Activated CD4-positive, alpha-beta memory T cell treated with anti-CD3 and anti-CD28 coated beads, Interleukin-2, amount 10 ng/mL, durations not matched to agents 7 days and 5 days (primary cell): ENCODE measurements at regions not wholly inside any gene's neighbourhood (a gene's known extent, or its start where the extent isn't known, plus 50 kb on each side); places are given as distances from the start of the nearest gene placed in this dataset.

Experiments
- CTCF ChIA-PET: fragments of 350-600 bp; sonication (Branson Sonifier 250); formaldehyde crosslinking; loops from one replicate; lab custom pipeline; 2021; ENCODE audit warnings: antibody characterized with exemption, inconsistent platforms; lab: Charles Lee
- POLR2A ChIA-PET: fragments of 350-600 bp; sonication (Branson Sonifier 250); formaldehyde crosslinking; loops from one replicate; lab custom pipeline; 2021; ENCODE audit warnings: antibody characterized with exemption; lab: Charles Lee
- DNase-seq: peaks from one replicate; pipeline ENCODE4 v3.0.0-alpha.2; 2020
- H3K27ac Mint-ChIP-seq: one replicate; pipeline ENCODE4 v1.8.0; 2021; ENCODE audit warnings: mild to moderate bottlenecking, mixed read lengths
- H3K27me3 Mint-ChIP-seq: one replicate; pipeline ENCODE4 v1.8.0; 2021; ENCODE audit warnings: mixed read lengths
- H3K36me3 Mint-ChIP-seq: one replicate; pipeline ENCODE4 v1.8.0; 2021; ENCODE audit warnings: low read depth, mixed read lengths
- H3K4me1 Mint-ChIP-seq: one replicate; pipeline ENCODE4 v1.8.0; 2021; ENCODE audit warnings: mixed read lengths
- H3K4me3 Mint-ChIP-seq: one replicate; pipeline ENCODE4 v1.8.0; 2021; ENCODE audit warnings: mild to moderate bottlenecking, mixed read lengths
- H3K9me3 Mint-ChIP-seq: one replicate; pipeline ENCODE4 v1.8.0; 2021; ENCODE audit warnings: mixed read lengths

DNA sequence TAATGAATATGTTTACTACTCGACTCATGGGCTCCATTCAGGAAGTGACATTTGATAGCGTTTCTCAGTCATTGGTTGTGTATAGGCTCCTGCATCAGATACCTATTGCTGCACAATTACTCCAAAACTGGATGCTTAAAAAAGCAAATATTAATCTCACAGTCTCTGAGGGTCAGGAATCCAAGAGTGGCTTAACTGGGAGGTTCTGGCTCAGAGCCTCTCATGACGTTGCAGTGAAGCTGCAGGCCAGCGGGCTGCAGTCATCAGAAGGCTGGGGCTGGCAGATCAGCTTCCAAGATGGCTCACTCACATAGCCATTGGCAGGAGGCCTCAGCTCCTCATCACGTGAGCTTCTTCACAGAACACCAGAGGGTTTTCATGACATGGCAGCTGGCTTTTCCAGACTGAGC, 525.1 kb upstream of the NBEA start:
- ChIA-PET POLR2A (no interaction called here), CTCF (no interaction called here)
- Mint-ChIP-seq H3K4me1 (no peaks in the 10 kb centered on the region), H3K4me3 (no peak overlapping the region), H3K27me3 (no peaks in the 10 kb centered on the region), H3K36me3 (no peaks in the 10 kb centered on the region), H3K9me3 (peaks cover 2% of the 10 kb centered on the region), H3K27ac (no peak overlapping the region)
- no peak for DNase-seq

DNA sequence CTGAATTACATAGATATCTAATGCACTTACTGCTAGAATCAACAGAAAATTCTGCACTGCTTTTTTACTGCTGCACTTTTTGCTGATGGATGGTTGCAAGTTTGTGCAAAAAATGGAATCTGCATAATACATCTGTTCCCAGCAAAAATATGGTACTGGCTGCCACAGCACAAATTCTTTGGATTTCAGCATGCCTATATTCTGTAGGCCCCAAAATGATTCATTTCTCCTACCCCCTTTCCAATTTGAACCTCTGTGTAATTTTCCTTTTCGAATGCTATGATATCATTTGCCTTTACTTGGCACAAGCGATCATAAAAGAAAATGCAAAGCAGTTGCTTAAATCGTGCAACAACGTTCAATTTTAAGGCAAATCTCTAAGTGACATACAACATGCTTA, 524.2 kb upstream of the NBEA start:
- no peak for DNase-seq
- POLR2A ChIA-PET: no interaction called here
- Mint-ChIP-seq H3K4me1 (no peaks in the 10 kb centered on the region), H3K27me3 (no peaks in the 10 kb centered on the region), H3K36me3 (no peaks in the 10 kb centered on the region), H3K4me3 (no peak overlapping the region), H3K27ac (no peak overlapping the region), H3K9me3 (peaks cover 2% of the 10 kb centered on the region)
- CTCF ChIA-PET: no interaction called here

DNA sequence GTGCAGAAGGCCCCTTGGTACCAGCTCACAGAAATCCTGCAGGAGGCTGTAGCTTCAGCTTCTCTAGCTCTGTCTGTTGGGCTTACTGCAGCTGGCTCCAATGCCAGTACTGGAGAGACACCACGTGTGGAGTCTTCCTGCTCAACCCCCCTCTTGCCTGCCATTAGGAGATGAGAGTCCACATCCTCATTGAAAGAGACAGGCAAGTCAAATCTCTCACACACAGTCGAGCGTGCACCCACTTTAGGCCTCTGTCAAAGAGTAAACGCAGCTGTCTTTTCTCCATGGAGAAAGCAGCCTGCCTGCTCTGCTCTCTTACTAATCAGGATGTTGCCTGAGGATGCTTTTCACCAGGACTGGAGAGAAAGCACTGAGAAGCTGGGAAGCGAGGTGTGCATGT, 523.0 kb upstream of the NBEA start:
- no peaks in the 10 kb centered on the region for H3K27me3 Mint-ChIP-seq
- POLR2A ChIA-PET: no interaction called here
- no peaks in the 10 kb centered on the region for H3K4me1 Mint-ChIP-seq
- no peaks in the 10 kb centered on the region for H3K36me3 Mint-ChIP-seq
- DNase-seq: no peak
- no peak overlapping the region for H3K4me3 Mint-ChIP-seq
- CTCF ChIA-PET: no interaction called here
- H3K9me3 Mint-ChIP-seq: peaks cover 2% of the 10 kb centered on the region
- H3K27ac Mint-ChIP-seq: no peak overlapping the region

DNA sequence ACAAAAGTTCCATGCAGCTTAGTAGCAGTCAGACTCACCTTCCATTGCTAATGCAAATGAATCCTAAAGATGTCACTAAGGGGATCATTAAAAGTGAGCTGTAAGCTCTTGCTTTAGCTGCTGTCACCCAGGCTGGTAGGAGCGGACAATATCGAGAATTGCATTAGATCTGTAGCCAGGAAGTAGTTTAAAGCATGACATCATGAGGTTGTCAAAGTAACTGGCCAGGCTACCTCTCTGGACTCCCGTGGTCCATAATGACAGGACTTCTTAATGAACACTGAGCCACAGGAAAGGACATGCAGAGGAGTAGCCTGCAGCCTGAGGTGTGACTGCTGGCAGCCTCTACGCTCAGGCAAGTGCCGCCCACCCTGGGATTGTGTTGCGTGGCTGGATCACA, 522.3 kb upstream of the NBEA start:
- ChIA-PET POLR2A (no interaction called here), CTCF (no interaction called here)
- no peak for DNase-seq
- Mint-ChIP-seq H3K4me1 (no peaks in the 10 kb centered on the region), H3K9me3 (peaks cover 2% of the 10 kb centered on the region), H3K27ac (no peak overlapping the region), H3K27me3 (no peaks in the 10 kb centered on the region), H3K36me3 (no peaks in the 10 kb centered on the region), H3K4me3 (no peak overlapping the region)

DNA sequence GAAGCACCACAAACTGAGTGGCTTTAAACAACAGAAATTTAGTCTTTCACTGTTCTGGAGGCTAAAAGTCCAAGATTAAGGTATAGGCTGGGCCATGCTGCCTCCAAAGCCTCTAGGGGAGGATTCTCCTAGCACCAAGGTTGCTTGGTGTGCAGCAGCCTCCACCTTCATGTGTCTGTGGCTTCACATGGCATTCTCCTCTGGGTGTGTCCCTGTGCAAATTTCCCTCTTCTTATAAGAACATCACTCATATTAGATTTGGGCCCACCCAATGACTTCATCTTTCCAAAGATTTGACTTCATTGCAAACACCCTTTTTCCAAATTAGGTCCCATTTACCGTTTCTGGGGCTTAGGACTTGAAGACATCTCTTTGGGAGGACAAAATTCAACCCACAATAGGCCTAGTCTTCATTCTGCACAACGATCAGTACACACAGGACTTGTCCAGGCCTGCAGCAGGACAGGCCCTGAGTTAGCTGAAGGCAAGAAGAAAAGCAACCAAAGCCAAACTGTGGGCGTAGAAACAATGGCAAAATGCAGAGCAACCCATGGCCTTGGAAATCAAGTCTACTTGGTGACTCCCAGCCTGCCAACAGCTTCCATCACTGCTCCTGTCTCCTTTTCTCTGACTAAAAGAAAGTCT, 521.2 kb upstream of the NBEA start:
- no peaks in the 10 kb centered on the region for H3K4me1 Mint-ChIP-seq
- H3K36me3 Mint-ChIP-seq: no peaks in the 10 kb centered on the region
- peaks cover 2% of the 10 kb centered on the region for H3K9me3 Mint-ChIP-seq
- CTCF ChIA-PET: no interaction called here
- POLR2A ChIA-PET: no interaction called here
- H3K27ac Mint-ChIP-seq: no peak overlapping the region
- H3K27me3 Mint-ChIP-seq: no peaks in the 10 kb centered on the region
- no peak overlapping the region for H3K4me3 Mint-ChIP-seq
- DNase-seq: no peak

DNA sequence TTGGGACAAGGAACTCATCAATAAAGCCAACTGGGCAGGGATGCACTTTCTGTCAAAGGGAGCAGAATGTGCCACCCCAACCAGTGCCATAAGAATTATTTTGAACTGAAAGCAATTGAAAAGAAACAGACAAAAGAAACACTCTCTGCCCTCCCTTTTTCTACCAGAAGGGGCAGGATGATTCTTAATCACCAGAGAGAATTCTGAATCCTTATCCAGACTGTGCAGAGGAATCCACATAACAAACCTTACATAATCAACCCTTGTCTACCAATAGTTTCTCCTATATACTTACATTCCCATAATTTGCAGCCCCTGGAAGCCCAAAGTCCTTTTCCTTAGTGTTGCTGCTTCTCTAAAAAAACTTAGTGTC, 520.7 kb upstream of the NBEA start:
- Mint-ChIP-seq H3K27me3 (no peaks in the 10 kb centered on the region), H3K4me3 (no peak overlapping the region), H3K36me3 (no peaks in the 10 kb centered on the region), H3K9me3 (peaks cover 4% of the 10 kb centered on the region), H3K4me1 (no peaks in the 10 kb centered on the region), H3K27ac (no peak overlapping the region)
- CTCF ChIA-PET: no interaction called here
- POLR2A ChIA-PET: no interaction called here
- no peak for DNase-seq

DNA sequence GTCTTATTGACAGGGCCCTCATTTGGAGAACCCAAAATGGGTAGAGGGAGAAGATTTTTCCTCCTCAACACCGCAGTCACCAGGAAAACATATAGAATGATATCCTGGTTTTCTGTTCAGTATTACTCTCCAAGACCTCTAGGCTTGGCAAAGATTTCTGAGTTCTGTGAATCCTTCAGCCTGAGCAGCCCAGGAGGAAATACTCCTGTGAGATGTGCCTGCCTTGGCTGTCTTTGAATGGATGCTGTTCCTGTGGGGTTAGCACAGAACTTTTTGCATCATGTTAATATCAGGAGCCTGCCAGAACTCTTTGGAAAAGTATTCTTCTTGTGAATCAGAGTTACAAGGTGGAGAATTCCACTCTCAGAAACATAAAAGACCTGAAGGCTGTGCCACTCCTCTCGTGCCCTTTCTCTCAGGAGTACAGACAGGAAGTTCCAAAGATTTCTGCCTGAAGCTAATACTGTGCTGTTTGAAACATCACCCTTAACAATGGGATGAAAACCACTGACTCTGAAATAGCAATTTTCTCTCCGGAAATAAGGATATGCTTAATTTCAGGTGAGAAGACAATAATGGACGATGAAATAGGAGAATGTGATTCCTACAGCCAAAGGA, 520.1 kb upstream of the NBEA start:
- H3K27me3 Mint-ChIP-seq: no peaks in the 10 kb centered on the region
- no peak overlapping the region for H3K4me3 Mint-ChIP-seq
- peaks cover 4% of the 10 kb centered on the region for H3K9me3 Mint-ChIP-seq
- ChIA-PET CTCF (no interaction called here), POLR2A (no interaction called here)
- no peak for DNase-seq
- no peaks in the 10 kb centered on the region for H3K4me1 Mint-ChIP-seq
- no peak overlapping the region for H3K27ac Mint-ChIP-seq
- H3K36me3 Mint-ChIP-seq: no peaks in the 10 kb centered on the region

DNA sequence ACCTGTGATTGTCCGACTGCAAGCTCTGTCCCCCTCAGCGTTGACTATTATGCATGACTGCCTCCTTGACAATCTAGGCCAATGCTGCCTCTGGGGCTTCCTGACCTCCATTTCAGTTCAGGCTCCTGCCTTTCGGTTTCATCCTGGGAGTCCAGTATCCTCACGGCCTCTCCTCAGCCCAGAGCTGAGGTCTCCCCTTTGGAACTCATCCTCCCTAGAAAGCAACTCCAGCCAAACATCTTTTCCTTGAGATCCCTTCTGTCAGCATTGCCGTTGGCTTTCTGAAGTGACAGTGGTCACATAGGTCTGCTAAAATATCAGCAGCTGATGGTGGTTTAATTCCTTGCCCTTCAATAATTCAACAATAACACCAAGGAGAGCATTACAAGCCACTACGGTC, 519.1 kb upstream of the NBEA start:
- no peaks in the 10 kb centered on the region for H3K27me3 Mint-ChIP-seq
- ChIA-PET POLR2A (no interaction called here), CTCF (no interaction called here)
- no peak for DNase-seq
- H3K4me3 Mint-ChIP-seq: no peak overlapping the region
- no peaks in the 10 kb centered on the region for H3K36me3 Mint-ChIP-seq
- H3K27ac Mint-ChIP-seq: no peak overlapping the region
- H3K4me1 Mint-ChIP-seq: no peaks in the 10 kb centered on the region
- H3K9me3 Mint-ChIP-seq: peaks cover 6% of the 10 kb centered on the region

DNA sequence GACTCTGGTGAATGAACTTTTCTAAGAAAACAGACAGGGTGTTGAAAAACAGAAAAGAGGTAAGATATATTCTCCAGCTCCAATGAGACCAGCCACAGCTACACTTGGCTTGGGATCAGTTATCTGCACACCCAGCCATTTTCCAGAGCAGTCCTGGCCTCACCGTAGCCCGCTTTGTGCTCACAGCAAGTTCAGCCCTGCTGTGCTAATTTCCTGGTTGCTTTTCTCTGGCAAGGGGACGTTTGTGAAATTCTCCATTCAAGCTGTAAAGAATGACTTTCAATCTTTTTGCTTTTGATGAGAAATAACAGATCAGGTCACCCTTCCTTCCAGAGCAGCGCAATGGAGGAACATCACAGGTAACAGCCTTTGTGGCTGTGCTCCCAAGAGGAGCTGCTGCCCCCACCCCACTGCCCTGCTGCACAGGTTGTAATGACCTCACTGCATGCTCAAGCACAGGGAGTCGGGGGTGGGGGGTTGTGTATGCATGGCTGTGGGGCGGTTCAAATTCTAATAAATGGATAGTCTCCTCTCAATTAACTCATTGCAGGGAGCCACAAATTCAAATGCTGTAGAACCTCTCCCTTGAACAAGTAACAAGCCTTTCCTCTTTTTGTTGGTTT, 516.6 kb upstream of the NBEA start:
- no peaks in the 10 kb centered on the region for H3K36me3 Mint-ChIP-seq
- no peak overlapping the region for H3K27ac Mint-ChIP-seq
- peaks cover 7% of the 10 kb centered on the region for H3K9me3 Mint-ChIP-seq
- no peaks in the 10 kb centered on the region for H3K27me3 Mint-ChIP-seq
- CTCF ChIA-PET: no interaction called here
- no peaks in the 10 kb centered on the region for H3K4me1 Mint-ChIP-seq
- H3K4me3 Mint-ChIP-seq: no peak overlapping the region
- POLR2A ChIA-PET: no interaction called here
- no peak for DNase-seq

DNA sequence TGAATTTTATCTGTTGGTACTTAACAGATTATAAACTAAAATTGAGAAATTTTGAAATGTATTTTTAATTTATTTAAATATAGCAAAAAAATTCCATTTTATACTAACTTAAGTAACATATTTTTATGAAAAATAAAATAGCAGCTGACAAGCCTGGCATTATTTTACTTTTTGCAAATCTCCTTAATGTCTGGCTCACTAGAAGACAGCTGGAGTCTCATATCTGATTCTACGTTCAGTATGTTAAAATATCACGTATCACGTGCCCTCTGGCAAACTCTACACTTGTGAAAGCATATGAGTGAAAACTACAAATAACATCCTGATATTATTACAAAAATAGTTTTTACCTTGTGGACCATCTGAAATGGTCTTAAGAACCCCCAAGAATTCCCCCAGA, 513.2 kb upstream of the NBEA start:
- ChIA-PET CTCF (no interaction called here), POLR2A (no interaction called here)
- Mint-ChIP-seq H3K4me3 (no peak overlapping the region), H3K36me3 (no peaks in the 10 kb centered on the region), H3K4me1 (no peaks in the 10 kb centered on the region), H3K27me3 (no peaks in the 10 kb centered on the region), H3K27ac (no peak overlapping the region), H3K9me3 (peaks cover 8% of the 10 kb centered on the region)
- no peak for DNase-seq

DNA sequence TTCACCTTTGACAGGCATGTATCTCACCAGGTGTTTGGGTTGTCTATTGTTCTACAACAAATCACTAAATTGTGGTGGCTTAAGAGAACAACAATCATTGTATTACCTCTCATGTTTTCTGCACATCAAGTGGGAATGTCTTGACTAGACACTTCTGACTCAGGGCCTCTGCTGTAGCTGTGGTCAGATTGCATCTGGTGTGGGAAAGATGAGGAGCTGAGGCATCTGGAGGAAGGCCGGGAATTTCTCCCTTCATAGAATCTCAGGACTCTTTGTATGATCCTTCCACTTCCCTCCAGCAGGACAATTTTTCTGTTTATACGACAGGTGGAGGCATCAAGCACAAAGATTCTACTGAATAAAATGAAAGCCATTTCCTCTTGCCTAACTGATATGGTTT, 511.8 kb upstream of the NBEA start:
- no peaks in the 10 kb centered on the region for H3K27me3 Mint-ChIP-seq
- H3K4me1 Mint-ChIP-seq: no peaks in the 10 kb centered on the region
- DNase-seq: no peak
- ChIA-PET CTCF (no interaction called here), POLR2A (no interaction called here)
- H3K4me3 Mint-ChIP-seq: no peak overlapping the region
- H3K36me3 Mint-ChIP-seq: no peaks in the 10 kb centered on the region
- peaks cover 8% of the 10 kb centered on the region for H3K9me3 Mint-ChIP-seq
- H3K27ac Mint-ChIP-seq: no peak overlapping the region

DNA sequence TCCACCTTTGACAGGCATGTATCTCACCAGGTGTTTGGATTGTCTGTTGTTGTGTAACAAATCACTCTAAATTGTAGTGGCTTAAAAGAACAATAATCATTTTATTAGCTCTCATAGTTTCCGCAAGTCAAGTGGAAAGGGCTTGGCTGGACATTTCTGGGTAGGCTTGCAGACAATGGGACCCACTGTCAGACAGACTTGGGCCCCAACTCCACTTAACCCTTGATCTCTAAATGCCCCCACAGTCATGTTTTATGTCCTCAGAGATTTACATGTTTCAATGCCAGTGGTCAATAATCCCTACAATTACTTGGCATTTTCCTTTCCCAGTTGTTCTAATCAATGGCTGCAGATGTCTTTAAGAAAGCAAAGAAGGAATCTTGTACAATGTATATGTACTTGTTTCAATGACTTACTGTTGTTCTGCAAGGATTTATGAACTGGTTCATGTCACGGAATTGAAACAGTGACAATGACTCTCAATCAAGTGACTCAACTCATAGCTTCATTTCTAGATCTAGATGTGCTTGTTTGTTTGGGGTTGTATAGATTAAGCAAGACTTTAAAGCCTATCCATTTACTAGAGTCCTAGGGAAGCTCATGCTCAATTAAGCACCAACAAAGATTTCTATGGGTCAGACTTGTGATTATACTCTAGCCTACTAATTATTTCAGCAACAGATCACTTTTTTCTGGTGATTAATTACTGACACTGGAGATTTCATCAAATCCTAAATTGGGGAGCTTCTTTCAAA, 510.1 kb upstream of the NBEA start:
- no peaks in the 10 kb centered on the region for H3K4me1 Mint-ChIP-seq
- H3K4me3 Mint-ChIP-seq: no peak overlapping the region
- no peaks in the 10 kb centered on the region for H3K36me3 Mint-ChIP-seq
- ChIA-PET CTCF (no interaction called here), POLR2A (no interaction called here)
- H3K27ac Mint-ChIP-seq: no peak overlapping the region
- no peak for DNase-seq
- H3K27me3 Mint-ChIP-seq: no peaks in the 10 kb centered on the region
- H3K9me3 Mint-ChIP-seq: peaks cover 7% of the 10 kb centered on the region

DNA sequence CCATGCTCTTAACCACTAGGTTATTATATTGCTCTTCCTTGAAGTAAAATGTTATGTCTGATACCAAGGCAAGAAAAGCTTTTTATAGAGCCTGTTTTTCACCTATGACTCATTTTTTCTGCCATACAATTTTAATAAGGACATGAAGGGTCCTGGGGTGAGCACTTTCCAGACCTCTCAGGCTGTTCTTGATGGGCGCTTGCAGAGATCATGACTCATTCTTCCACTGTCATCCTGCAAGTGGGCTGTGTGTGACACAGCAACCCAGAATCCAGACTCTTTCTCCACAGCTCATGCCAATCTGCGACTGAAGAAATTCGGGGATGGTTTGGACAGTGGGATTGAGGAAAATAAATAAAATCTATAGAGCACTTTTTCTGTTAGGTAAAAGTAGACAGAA, 506.7 kb upstream of the NBEA start:
- H3K27ac Mint-ChIP-seq: no peak overlapping the region
- H3K27me3 Mint-ChIP-seq: no peaks in the 10 kb centered on the region
- no peaks in the 10 kb centered on the region for H3K4me1 Mint-ChIP-seq
- POLR2A ChIA-PET: no interaction called here
- no peaks in the 10 kb centered on the region for H3K36me3 Mint-ChIP-seq
- H3K9me3 Mint-ChIP-seq: peaks cover 4% of the 10 kb centered on the region
- no peak overlapping the region for H3K4me3 Mint-ChIP-seq
- CTCF ChIA-PET: no interaction called here
- no peak for DNase-seq
